DND-41 (cell line): ENCODE measurements at regions not wholly inside any gene's neighbourhood (a gene's known extent, or its start where the extent isn't known, plus 50 kb on each side); places are given as distances from the start of the nearest gene placed in this dataset.
A peak's percentile ranks its signal among the peaks of the same experiment; 100 is the strongest.

ENCODE experiments used
- ATAC-seq: fragments of 200-7000 bp; cut with Tn5 transposase; 3 replicates; pipeline ENCODE4 v1.9.1; 2021; ENCODE audit warnings: low read depth; ENCODE audit not compliant: insufficient read depth
- DNase-seq: peaks from one replicate; pipeline ENCODE4 v3.0.0-alpha.2; 2020
- H2AFZ ChIP-seq: 2 replicates; pipeline ENCODE4 v1.6.0; 2012; ENCODE audit warnings: low read depth, low read length
- H3K27ac ChIP-seq: 2 replicates; pipeline ENCODE4 v1.5.1; 2012; ENCODE audit warnings: low read length, inconsistent platforms
- H3K27me3 ChIP-seq: fragments of 200-600 bp; sonication (generic); 2 replicates; pipeline ENCODE4 v1.6.0; 2012; ENCODE audit warnings: low read length, mild to moderate bottlenecking, inconsistent platforms; ENCODE audit not compliant: insufficient read depth, poor library complexity
- H3K36me3 ChIP-seq: 2 replicates; pipeline ENCODE4 v1.5.1; 2012; ENCODE audit warnings: low read length, inconsistent platforms; ENCODE audit not compliant: insufficient read depth
- H3K4me1 ChIP-seq: 2 replicates; pipeline ENCODE4 v1.5.1; 2012; ENCODE audit warnings: mild to moderate bottlenecking, low read length; ENCODE audit not compliant: insufficient read depth
- H3K4me2 ChIP-seq: 2 replicates; pipeline ENCODE4 v1.6.0; 2012; ENCODE audit warnings: mild to moderate bottlenecking, moderate library complexity, low read length, inconsistent platforms; ENCODE audit not compliant: insufficient read depth
- H3K4me3 ChIP-seq, 2 experiments: fragments of 200-600 bp in 1 of 2; shearing (Covaris generic) in 1 of 2; 2 replicates each; pipeline ENCODE4 v1.5.1; 2012 to 2016; ENCODE audit warnings: inconsistent platforms in 2 of 2, low read length in 2 of 2, mild to moderate bottlenecking in 2 of 2, low read depth in 1 of 2, moderate library complexity in 1 of 2
- H3K79me2 ChIP-seq: 2 replicates; pipeline ENCODE4 v1.6.0; 2012; ENCODE audit warnings: low read length, inconsistent platforms; ENCODE audit not compliant: insufficient read depth
- H3K9ac ChIP-seq: 2 replicates; pipeline ENCODE4 v1.6.0; 2012; ENCODE audit warnings: low read depth, mild to moderate bottlenecking, inconsistent platforms, low read length, moderate library complexity
- H3K9me3 ChIP-seq: 2 replicates; pipeline ENCODE4 v1.5.1; 2012; ENCODE audit warnings: low read length, moderate library complexity, mild to moderate bottlenecking, inconsistent platforms; ENCODE audit not compliant: insufficient read depth, severe bottlenecking
- H4K20me1 ChIP-seq: 2 replicates; pipeline ENCODE4 v1.6.0; 2012; ENCODE audit warnings: low read length; ENCODE audit not compliant: insufficient read depth
- EZH2 ChIP-seq: IDR thresholded peaks from 3 replicates; pipeline ENCODE4 v1.6.1; 2012; ENCODE audit warnings: borderline replicate concordance, low read depth, mild to moderate bottlenecking, moderate library complexity, low read length, inconsistent platforms; ENCODE audit not compliant: severe bottlenecking
- TF ChIP-seq, protein P1 (sequence below): IDR thresholded peaks from 2 replicates; pipeline ENCODE4 v1.5.1; 2012; ENCODE audit warnings: borderline replicate concordance, low read length, moderate library complexity, mild to moderate bottlenecking; ENCODE audit not compliant: poor library complexity, severe bottlenecking; ENCODE audit errors: extremely low read depth

DNA sequence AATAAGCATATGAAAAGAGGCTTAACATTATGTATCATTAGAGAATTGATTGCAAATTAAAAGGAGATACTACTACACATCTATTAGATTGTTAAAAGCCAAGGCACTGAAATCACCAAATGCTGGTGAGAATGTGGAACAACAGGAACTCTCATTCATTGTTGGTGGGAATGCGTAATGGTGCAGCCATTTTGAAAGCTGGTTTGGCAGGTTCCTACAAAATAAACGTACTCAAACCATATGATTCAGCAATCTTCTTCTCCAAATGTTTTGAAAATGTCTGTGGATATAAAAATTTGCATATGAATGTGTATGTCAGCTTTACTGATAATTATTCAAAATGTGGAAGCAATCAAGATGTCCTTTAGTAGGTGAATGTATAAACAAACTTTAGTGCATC lies 176.4 kb upstream of the PLET1 start:
- no peak for ATAC-seq
- H4K20me1 ChIP-seq: no peaks in the 10 kb centered on the region
- H3K4me2 ChIP-seq: no peak overlapping the region
- no peaks in the 10 kb centered on the region for H3K36me3 ChIP-seq
- no peak for TF ChIP-seq EZH2
- no peak overlapping the region for H2AFZ ChIP-seq
- H3K4me3 ChIP-seq: no peak overlapping the region
- no peak for DNase-seq
- no peaks in the 10 kb centered on the region for H3K27me3 ChIP-seq
- H3K4me1 ChIP-seq: no peaks in the 10 kb centered on the region
- no peaks in the 10 kb centered on the region for H3K79me2 ChIP-seq
- H3K9ac ChIP-seq: no peak overlapping the region
- no peak overlapping the region for H3K27ac ChIP-seq
- peaks cover 11% of the 10 kb centered on the region for H3K9me3 ChIP-seq

DNA sequence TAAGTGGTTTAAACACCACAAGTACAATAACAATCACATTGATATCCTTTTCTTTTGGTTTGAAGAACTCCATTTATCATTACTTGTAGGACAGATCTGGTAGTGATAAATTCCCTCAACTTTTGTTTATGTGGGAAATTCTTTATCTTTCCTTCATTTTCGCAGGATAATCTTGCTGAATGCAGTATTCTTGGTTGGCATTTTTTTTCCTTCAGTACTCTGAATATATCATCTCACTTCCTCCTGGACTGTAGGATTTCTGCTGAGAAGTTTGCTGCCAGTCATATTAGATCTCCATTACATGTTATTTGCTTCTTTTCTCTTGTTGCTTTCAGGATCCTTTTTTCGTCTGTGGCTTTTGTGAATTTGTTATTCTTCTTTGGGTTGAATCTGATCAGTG lies 179.0 kb upstream of the PLET1 start:
- Histone ChIP-seq H3K79me2 (no peaks in the 10 kb centered on the region), H3K36me3 (no peaks in the 10 kb centered on the region), H3K9me3 (peaks cover 11% of the 10 kb centered on the region), H2AFZ (no peak overlapping the region), H4K20me1 (no peaks in the 10 kb centered on the region), H3K9ac (no peak overlapping the region), H3K4me3 (no peak overlapping the region), H3K27me3 (no peaks in the 10 kb centered on the region), H3K4me2 (no peak overlapping the region), H3K4me1 (no peaks in the 10 kb centered on the region), H3K27ac (no peak overlapping the region)
- no peak for DNase-seq
- ATAC-seq: no peak
- TF ChIP-seq, protein P1, sequence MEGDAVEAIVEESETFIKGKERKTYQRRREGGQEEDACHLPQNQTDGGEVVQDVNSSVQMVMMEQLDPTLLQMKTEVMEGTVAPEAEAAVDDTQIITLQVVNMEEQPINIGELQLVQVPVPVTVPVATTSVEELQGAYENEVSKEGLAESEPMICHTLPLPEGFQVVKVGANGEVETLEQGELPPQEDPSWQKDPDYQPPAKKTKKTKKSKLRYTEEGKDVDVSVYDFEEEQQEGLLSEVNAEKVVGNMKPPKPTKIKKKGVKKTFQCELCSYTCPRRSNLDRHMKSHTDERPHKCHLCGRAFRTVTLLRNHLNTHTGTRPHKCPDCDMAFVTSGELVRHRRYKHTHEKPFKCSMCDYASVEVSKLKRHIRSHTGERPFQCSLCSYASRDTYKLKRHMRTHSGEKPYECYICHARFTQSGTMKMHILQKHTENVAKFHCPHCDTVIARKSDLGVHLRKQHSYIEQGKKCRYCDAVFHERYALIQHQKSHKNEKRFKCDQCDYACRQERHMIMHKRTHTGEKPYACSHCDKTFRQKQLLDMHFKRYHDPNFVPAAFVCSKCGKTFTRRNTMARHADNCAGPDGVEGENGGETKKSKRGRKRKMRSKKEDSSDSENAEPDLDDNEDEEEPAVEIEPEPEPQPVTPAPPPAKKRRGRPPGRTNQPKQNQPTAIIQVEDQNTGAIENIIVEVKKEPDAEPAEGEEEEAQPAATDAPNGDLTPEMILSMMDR: no peak
- TF ChIP-seq EZH2: no peak

DNA sequence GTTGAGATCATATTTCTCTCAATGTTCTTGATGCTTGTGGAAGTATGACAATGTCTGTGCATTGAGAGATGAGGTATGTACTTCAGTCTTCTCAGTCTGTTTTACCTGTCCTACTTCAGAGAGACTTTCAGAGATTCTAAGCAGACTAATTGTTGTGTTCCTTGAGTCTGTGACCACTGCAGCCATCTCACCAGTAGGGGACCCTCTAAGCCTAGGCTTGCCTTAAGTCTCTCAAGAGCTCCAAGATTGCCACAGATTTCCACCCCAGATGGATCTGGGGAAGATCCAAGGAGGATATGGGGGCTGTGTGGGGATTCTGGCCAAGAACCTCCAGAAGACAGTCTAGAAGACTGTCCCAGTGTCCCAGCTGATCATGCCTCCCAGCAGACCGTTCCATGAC lies 179.9 kb upstream of the PLET1 start:
- no peaks in the 10 kb centered on the region for H4K20me1 ChIP-seq
- no peak overlapping the region for H3K9ac ChIP-seq
- H2AFZ ChIP-seq: no peak overlapping the region
- H3K79me2 ChIP-seq: no peaks in the 10 kb centered on the region
- H3K4me1 ChIP-seq: no peaks in the 10 kb centered on the region
- TF ChIP-seq, protein P1: peak; percentile 4
- TF ChIP-seq EZH2: no peak
- H3K36me3 ChIP-seq: no peaks in the 10 kb centered on the region
- no peak for ATAC-seq
- no peak overlapping the region for H3K27ac ChIP-seq
- H3K27me3 ChIP-seq: no peaks in the 10 kb centered on the region
- no peak for DNase-seq
- no peak overlapping the region for H3K4me2 ChIP-seq
- H3K9me3 ChIP-seq: peaks cover 16% of the 10 kb centered on the region
- H3K4me3 ChIP-seq: no peak overlapping the region

DNA sequence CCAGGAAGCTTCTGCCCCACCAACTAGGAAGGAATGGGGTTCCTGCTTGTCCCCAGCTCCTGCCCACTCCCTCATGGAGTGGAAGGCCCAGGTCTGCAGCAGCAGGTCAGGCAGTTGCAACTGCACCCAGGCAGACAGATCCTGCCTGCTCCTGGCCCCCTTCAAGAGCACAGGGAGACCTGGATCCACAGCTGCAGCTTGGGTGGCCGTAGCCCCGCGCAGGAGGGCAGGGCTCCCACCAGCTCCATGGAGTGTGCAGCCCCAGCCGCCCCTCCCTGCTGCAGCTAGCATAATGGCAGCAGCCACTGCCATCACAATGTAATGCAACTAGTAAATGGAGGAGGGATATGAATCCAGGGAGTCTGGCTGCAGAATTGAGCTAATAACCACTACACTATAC lies 187.5 kb upstream of the PLET1 start:
- Histone ChIP-seq H2AFZ (no peak overlapping the region), H3K4me1 (no peaks in the 10 kb centered on the region), H3K27ac (no peak overlapping the region), H3K79me2 (no peaks in the 10 kb centered on the region), H3K36me3 (no peaks in the 10 kb centered on the region), H3K27me3 (no peaks in the 10 kb centered on the region), H3K4me2 (no peak overlapping the region), H3K9ac (no peak overlapping the region), H4K20me1 (no peaks in the 10 kb centered on the region), H3K9me3 (peaks cover 8% of the 10 kb centered on the region), H3K4me3 (no peak overlapping the region)
- ATAC-seq (no peak), DNase-seq (no peak)
- TF ChIP-seq, protein P1: no peak
- no peak for TF ChIP-seq EZH2
